Liver (tissue), 7 donors: ENCODE measurements at regions not wholly inside any gene's neighbourhood (a gene's known extent, or its start where the extent isn't known, plus 50 kb on each side); places are given as distances from the start of the nearest gene placed in this dataset.

ENCODE experiments used
- DNase-seq: peaks from one replicate; pipeline ENCODE4 v3.0.0-alpha.2; 2017; ENCODE audit warnings: low spot score
- H3K27ac ChIP-seq, 2 donors: one replicate each; pipeline ENCODE4 v1.7.0; 2013; ENCODE audit warnings: inconsistent platforms in 2 of 2, low read length in 2 of 2, control low read depth in 1 of 2, low read depth in 1 of 2, mild to moderate bottlenecking in 1 of 2
- H3K27me3 ChIP-seq, 4 donors: one replicate each; pipeline versions ENCODE4 v1.6.1 to v1.7.0; 2013; ENCODE audit warnings: low read length in 3 of 4, inconsistent platforms in 1 of 4, mild to moderate bottlenecking in 1 of 4, moderate library complexity in 1 of 4; ENCODE audit not compliant: control insufficient read depth in 4 of 4, insufficient read depth in 4 of 4
- H3K36me3 ChIP-seq, 4 donors: one replicate each; pipeline versions ENCODE4 v1.6.1 to v1.7.0; 2013; ENCODE audit warnings: low read length in 3 of 4, mild to moderate bottlenecking in 3 of 4, low read depth in 1 of 4, moderate library complexity in 1 of 4; ENCODE audit not compliant: control insufficient read depth in 4 of 4, insufficient read depth in 3 of 4
- H3K4me1 ChIP-seq, 4 donors: one replicate each; pipeline versions ENCODE4 v1.6.1 to v1.7.0; 2013; ENCODE audit warnings: low read length in 3 of 4, mild to moderate bottlenecking in 3 of 4, moderate library complexity in 1 of 4; ENCODE audit not compliant: control insufficient read depth in 4 of 4, insufficient read depth in 4 of 4
- H3K4me3 ChIP-seq, 3 donors: one replicate each; pipeline versions ENCODE4 v1.6.1 to v1.7.0; 2013; ENCODE audit warnings: low read length in 3 of 3, control low read depth in 1 of 3, low read depth in 1 of 3, mild to moderate bottlenecking in 1 of 3
- H3K9ac ChIP-seq, 2 donors: one replicate each; pipeline ENCODE4 v1.7.0; 2013; ENCODE audit warnings: low read length in 2 of 2, mild to moderate bottlenecking in 2 of 2, moderate library complexity in 2 of 2, control low read depth in 1 of 2, low read depth in 1 of 2
- H3K9me3 ChIP-seq, 4 donors: one replicate each; pipeline versions ENCODE4 v1.6.1 to v1.7.0; 2013; ENCODE audit warnings: low read length in 3 of 4; ENCODE audit not compliant: control insufficient read depth in 4 of 4
- EGR1 ChIP-seq, 2 donors: IDR thresholded peaks; 2 replicates each; pipeline ENCODE4 v1.6.1; 2016 to 2018; ENCODE audit warnings: antibody characterized with exemption in 2 of 2, low read depth in 2 of 2
- FOXA1 ChIP-seq: IDR thresholded peaks from 2 replicates; pipeline ENCODE4 v1.6.1; 2016; ENCODE audit warnings: antibody characterized with exemption
- GABPA ChIP-seq, 2 donors: IDR thresholded peaks in 1 of 2; conservative IDR thresholded peaks in 1 of 2; 2 replicates each; pipeline ENCODE4 v1.6.1; 2016; ENCODE audit warnings: antibody characterized with exemption in 2 of 2, mild to moderate bottlenecking in 1 of 2, moderate library complexity in 1 of 2
- HNF4A ChIP-seq, 2 donors: conservative IDR thresholded peaks; 2 replicates each; pipeline ENCODE4 v1.6.1; 2016; ENCODE audit warnings: antibody characterized with exemption in 2 of 2, mild to moderate bottlenecking in 2 of 2
- HNF4G ChIP-seq: IDR thresholded peaks from 2 replicates; pipeline ENCODE4 v1.6.1; 2016; ENCODE audit warnings: antibody characterized with exemption
- NR2F2 ChIP-seq: IDR thresholded peaks from 2 replicates; pipeline ENCODE4 v1.6.1; 2016; ENCODE audit warnings: antibody characterized with exemption
- RXRA ChIP-seq, 2 donors: IDR thresholded peaks; 2 replicates each; pipeline ENCODE4 v1.6.1; 2017 to 2018; ENCODE audit warnings: antibody characterized with exemption in 2 of 2, mild to moderate bottlenecking in 1 of 2
- SP1 ChIP-seq: IDR thresholded peaks from 2 replicates; pipeline ENCODE4 v1.6.1; 2018; ENCODE audit warnings: antibody characterized with exemption, mild to moderate bottlenecking
- TAF1 ChIP-seq: conservative IDR thresholded peaks from 2 replicates; pipeline ENCODE4 v1.6.1; 2016; ENCODE audit warnings: antibody characterized with exemption, mild to moderate bottlenecking
- YY1 ChIP-seq: IDR thresholded peaks from 2 replicates; pipeline ENCODE4 v1.6.1; 2016; ENCODE audit warnings: antibody characterized with exemption, mild to moderate bottlenecking
- WGBS: extraction: QIAGEN DNeasy Blood & Tissue Kit; methylation state at CpG from one replicate; pipeline ENCODE4 v1.1.7; 2013; 5-methylcytosine and 5-hydroxymethylcytosine counted together
- TF ChIP-seq, protein P1 (sequence below): IDR thresholded peaks from 2 replicates; pipeline ENCODE4 v1.6.1; 2016; ENCODE audit warnings: antibody characterized with exemption
- TF ChIP-seq, protein P2 (sequence below): IDR thresholded peaks from 2 replicates; pipeline ENCODE4 v1.6.1; 2016; ENCODE audit warnings: antibody characterized with exemption
- TF ChIP-seq, protein P3 (sequence below): IDR thresholded peaks from 2 replicates; pipeline ENCODE4 v1.6.1; 2016; ENCODE audit warnings: antibody characterized with exemption, mild to moderate bottlenecking
- donor health status: healthy.
- donor health status: healthy.
- donor health status: healthy.
- donor health status: healthy.

DNA sequence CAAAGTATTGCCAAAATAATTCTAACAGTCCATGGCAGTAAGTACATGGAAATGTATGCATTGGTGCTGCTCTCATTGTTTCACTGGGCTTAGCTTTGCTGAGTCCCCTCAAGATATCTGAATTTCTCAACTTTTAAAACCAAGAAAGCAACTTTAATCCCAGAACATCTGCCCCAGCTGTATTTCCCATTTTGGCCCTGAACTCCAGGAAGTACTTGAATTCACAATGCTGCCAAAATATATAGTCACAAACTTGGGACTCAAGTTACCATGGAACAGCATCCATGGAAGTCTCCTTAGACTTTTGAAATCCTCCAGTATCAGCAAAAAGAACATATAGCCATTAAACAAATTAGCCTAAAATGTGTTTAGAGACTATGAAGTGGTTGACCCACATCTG is 78.5 kb upstream of the FLRT2 start (continued):
- TF ChIP-seq, protein P1, sequence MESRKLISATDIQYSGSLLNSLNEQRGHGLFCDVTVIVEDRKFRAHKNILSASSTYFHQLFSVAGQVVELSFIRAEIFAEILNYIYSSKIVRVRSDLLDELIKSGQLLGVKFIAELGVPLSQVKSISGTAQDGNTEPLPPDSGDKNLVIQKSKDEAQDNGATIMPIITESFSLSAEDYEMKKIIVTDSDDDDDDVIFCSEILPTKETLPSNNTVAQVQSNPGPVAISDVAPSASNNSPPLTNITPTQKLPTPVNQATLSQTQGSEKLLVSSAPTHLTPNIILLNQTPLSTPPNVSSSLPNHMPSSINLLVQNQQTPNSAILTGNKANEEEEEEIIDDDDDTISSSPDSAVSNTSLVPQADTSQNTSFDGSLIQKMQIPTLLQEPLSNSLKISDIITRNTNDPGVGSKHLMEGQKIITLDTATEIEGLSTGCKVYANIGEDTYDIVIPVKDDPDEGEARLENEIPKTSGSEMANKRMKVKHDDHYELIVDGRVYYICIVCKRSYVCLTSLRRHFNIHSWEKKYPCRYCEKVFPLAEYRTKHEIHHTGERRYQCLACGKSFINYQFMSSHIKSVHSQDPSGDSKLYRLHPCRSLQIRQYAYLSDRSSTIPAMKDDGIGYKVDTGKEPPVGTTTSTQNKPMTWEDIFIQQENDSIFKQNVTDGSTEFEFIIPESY = no peak

DNA sequence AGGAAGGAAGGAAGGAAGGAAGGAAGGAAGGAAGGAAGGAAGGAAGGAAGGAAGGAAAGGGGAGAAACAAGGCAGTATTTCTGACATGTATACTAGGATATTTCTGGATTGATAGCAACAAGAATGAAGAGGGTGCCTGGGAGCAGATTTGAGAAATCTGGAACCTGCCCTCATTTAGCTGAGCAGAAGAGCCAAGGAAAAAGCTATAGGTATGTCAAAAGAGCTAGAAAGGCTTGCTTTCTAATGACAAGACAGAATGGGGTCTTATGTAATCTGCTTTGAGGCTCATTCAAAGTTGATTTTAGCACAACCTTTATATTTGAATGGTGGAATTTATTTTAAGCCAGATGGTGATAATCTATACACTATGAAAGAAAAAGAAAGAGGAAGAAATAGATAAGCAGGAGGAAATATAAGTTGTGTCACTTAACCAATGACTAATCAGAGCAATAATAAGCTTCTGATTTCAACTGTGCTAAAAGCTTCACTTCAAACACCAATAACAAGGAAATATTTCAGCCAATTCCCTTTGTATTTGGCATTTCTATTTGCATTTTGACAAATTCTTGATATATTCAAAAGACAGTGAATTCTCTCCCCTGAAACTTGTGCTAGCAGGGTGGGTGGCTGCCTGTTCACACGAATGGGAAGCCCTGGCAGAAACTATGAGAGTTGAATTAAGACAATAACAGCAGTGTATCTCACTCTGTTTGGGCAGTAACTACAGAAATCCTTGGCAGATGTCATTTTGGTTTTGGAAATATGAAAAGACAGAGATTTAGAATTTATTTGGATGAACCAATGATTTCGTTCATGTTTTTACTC is 76.3 kb upstream of the FLRT2 start:
- Histone ChIP-seq H3K4me1 (peaks cover 0 to 5% (median 0%) of the 10 kb centered on the region in 4 donors), H3K27ac (no peak overlapping the region), H3K9ac (no peak overlapping the region), H3K4me3 (no peak overlapping the region), H3K27me3 (no peaks in the 10 kb centered on the region), H3K9me3 (no peaks in the 10 kb centered on the region), H3K36me3 (no peaks in the 10 kb centered on the region)
- no peak for DNase-seq
- TF ChIP-seq NR2F2 = no peak
- TF ChIP-seq, protein P1 = no peak
- TF ChIP-seq YY1 = no peak
- no peak for TF ChIP-seq EGR1 (IDR thresholded peaks at IDR 0.05; ENCODE audit: low read depth in 2 of 2)
- no peak for TF ChIP-seq TAF1
- TF ChIP-seq HNF4A (conservative IDR thresholded peaks at IDR 0.05) = no peak
- 79% methylated on average over 2 of the region's 2 CpGs for WGBS

DNA sequence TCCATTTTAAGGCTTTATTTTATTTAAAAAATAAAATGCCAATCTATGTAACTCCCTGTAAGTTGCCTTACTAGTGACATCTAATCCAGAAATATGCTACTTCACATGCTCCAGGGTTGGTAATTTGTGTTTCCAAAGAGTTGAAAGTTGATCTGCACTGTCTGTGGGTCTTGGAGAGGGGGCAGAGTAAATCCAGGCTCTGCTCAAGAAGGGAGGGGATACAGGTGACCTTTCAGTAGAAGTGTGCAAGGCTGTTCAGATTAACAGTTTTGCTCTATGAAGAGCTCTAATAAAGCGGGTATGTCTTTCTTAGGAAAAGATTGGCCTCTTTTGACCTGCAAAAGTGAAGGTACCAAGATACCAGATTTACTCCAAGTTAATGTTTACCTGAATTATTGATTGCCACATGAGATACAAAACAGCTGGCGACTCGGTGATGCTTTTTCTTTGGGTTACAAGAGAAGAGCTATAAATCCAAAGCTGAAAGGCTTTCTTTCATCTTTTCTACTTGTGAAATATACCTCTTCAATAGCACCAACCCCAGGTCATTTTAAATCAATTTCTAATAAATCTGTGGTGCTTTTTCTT is 75.6 kb upstream of the FLRT2 start:
- no peak overlapping the region for H3K9ac ChIP-seq
- no peak overlapping the region for H3K27ac ChIP-seq
- H3K4me1 ChIP-seq = peaks cover 0 to 5% (median 0%) of the 10 kb centered on the region in 4 donors
- H3K36me3 ChIP-seq = no peaks in the 10 kb centered on the region
- 35% methylated on average over 3 of the region's 3 CpGs for WGBS
- no peak overlapping the region for H3K4me3 ChIP-seq
- no peak for TF ChIP-seq FOXA1
- peak in 1 of 2 donors; percentile 9 for TF ChIP-seq HNF4A (conservative IDR thresholded peaks at IDR 0.05)
- TF ChIP-seq NR2F2 = no peak
- TF ChIP-seq HNF4G = no peak
- no peak for TF ChIP-seq GABPA (IDR thresholded peaks at IDR 0.05 in 1 of 2, conservative IDR thresholded peaks at IDR 0.05 in 1 of 2)
- TF ChIP-seq, protein P1 = no peak
- peak in 1 of 2 donors; percentile 30 for TF ChIP-seq RXRA (IDR thresholded peaks at IDR 0.05)
- TF ChIP-seq, protein P2, sequence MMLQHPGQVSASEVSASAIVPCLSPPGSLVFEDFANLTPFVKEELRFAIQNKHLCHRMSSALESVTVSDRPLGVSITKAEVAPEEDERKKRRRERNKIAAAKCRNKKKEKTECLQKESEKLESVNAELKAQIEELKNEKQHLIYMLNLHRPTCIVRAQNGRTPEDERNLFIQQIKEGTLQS = no peak
- TF ChIP-seq SP1 = no peak
- no peak for TF ChIP-seq TAF1
- TF ChIP-seq, protein P3, sequence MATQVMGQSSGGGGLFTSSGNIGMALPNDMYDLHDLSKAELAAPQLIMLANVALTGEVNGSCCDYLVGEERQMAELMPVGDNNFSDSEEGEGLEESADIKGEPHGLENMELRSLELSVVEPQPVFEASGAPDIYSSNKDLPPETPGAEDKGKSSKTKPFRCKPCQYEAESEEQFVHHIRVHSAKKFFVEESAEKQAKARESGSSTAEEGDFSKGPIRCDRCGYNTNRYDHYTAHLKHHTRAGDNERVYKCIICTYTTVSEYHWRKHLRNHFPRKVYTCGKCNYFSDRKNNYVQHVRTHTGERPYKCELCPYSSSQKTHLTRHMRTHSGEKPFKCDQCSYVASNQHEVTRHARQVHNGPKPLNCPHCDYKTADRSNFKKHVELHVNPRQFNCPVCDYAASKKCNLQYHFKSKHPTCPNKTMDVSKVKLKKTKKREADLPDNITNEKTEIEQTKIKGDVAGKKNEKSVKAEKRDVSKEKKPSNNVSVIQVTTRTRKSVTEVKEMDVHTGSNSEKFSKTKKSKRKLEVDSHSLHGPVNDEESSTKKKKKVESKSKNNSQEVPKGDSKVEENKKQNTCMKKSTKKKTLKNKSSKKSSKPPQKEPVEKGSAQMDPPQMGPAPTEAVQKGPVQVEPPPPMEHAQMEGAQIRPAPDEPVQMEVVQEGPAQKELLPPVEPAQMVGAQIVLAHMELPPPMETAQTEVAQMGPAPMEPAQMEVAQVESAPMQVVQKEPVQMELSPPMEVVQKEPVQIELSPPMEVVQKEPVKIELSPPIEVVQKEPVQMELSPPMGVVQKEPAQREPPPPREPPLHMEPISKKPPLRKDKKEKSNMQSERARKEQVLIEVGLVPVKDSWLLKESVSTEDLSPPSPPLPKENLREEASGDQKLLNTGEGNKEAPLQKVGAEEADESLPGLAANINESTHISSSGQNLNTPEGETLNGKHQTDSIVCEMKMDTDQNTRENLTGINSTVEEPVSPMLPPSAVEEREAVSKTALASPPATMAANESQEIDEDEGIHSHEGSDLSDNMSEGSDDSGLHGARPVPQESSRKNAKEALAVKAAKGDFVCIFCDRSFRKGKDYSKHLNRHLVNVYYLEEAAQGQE = no peak
- H3K9me3 ChIP-seq = no peaks in the 10 kb centered on the region
- H3K27me3 ChIP-seq = no peaks in the 10 kb centered on the region
- no peak for DNase-seq
